A549 (cell line): ENCODE measurements at regions not wholly inside any gene's neighbourhood (a gene's known extent, or its start where the extent isn't known, plus 50 kb on each side); places are given as distances from the start of the nearest gene placed in this dataset.

Experiments
- BHLHE40 ChIP-seq: IDR thresholded peaks from 2 replicates; pipeline ENCODE4 v1.6.1; 2012; ENCODE audit warnings: low read depth, low read length, inconsistent platforms
- CBX2 ChIP-seq: fragments of 200-600 bp; sonication (generic); IDR thresholded peaks from 2 replicates; pipeline ENCODE4 v1.6.1; 2016; ENCODE audit warnings: low read depth, mild to moderate bottlenecking, borderline replicate concordance
- CBX8 ChIP-seq: fragments of 200-600 bp; sonication (generic); IDR thresholded peaks from 2 replicates; pipeline ENCODE4 v1.6.1; 2016
- EP300 ChIP-seq, 2 experiments: fragments of >200 bp; sonication (Bioruptor Twin); formaldehyde crosslinking; IDR thresholded peaks; 2 replicates in 1 of 2; 3 replicates in 1 of 2; pipeline ENCODE4 v1.6.1; 2016 to 2017
- JUN ChIP-seq, 2 experiments: fragments of >200 bp; sonication (Bioruptor Twin); formaldehyde crosslinking; IDR thresholded peaks; 2 replicates in 1 of 2; 3 replicates in 1 of 2; pipeline ENCODE4 v1.6.1; 2016 to 2017
- KDM5A ChIP-seq: fragments of 200-600 bp; sonication (generic); IDR thresholded peaks from 2 replicates; pipeline ENCODE4 v1.6.1; 2016; ENCODE audit warnings: antibody characterized with exemption, mild to moderate bottlenecking
- MAFK ChIP-seq: fragments of 450-650 bp; IDR thresholded peaks from 2 replicates; pipeline ENCODE4 v1.6.1; 2014; ENCODE audit not compliant: partially characterized antibody
- POLR2A ChIP-seq: IDR thresholded peaks from 2 replicates; pipeline ENCODE4 v1.6.1; 2012; ENCODE audit warnings: mild to moderate bottlenecking, low read length
- RAD21 ChIP-seq, 2 experiments: fragments of >200 bp in 1 of 2; sonication (Bioruptor Twin) in 1 of 2; formaldehyde crosslinking in 1 of 2; IDR thresholded peaks in 1 of 2; conservative IDR thresholded peaks in 1 of 2; 2 replicates in 1 of 2; 3 replicates in 1 of 2; pipeline ENCODE4 v1.6.1; 2012 to 2018; ENCODE audit warnings: inconsistent platforms in 1 of 2
- TF ChIP-seq, protein P1 (sequence below): fragments of >200 bp; sonication (Bioruptor Twin); formaldehyde crosslinking; IDR thresholded peaks from 3 replicates; pipeline ENCODE4 v1.5.1; 2016
- TF ChIP-seq, protein P2 (sequence below): IDR thresholded peaks from 2 replicates; pipeline ENCODE4 v1.6.1; 2012
- TF ChIP-seq, protein P3 (sequence below): fragments of 200-600 bp; sonication (generic); IDR thresholded peaks from 2 replicates; pipeline ENCODE4 v1.6.1; 2016; ENCODE audit warnings: antibody characterized with exemption, mild to moderate bottlenecking, moderate library complexity

DNA sequence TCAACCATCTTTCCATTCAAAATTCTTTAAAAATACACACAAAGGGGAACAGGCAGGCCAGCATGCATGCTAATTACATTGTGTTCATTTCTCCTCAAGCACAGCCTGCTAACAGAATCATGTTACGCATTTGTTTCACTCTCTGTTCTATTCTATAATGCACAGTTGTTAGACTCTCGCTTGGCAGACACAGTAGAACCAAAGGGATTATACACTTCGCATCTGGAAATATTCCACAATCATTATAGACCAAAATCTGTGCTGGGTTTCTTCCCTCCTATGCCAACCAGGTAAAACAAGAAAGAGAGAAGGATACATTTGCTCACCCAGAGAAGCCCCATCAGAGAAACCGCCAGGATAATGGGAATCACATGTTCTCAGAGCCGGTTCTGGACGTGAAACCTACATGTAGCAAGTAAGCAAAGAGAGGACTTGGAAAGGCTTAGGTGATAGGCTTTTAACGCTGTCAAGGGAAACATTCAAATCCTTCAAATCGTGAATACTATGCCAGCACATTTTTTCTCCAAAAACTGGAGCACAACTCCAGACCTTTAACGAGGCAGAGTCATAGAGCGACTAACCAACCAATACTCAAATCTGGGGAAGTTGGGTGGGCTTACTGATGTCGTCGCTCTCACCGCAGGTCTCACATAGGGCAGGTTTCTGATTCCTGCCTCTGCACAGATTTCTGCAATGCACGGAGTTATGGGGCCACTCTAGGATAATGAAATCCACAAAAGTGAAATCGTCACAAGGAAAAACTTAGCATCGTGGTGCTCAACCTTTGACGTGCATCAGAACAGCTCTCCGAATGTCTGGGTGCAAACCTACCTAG is 380.5 kb upstream of the AUTS2 start:
- TF ChIP-seq, protein P1, sequence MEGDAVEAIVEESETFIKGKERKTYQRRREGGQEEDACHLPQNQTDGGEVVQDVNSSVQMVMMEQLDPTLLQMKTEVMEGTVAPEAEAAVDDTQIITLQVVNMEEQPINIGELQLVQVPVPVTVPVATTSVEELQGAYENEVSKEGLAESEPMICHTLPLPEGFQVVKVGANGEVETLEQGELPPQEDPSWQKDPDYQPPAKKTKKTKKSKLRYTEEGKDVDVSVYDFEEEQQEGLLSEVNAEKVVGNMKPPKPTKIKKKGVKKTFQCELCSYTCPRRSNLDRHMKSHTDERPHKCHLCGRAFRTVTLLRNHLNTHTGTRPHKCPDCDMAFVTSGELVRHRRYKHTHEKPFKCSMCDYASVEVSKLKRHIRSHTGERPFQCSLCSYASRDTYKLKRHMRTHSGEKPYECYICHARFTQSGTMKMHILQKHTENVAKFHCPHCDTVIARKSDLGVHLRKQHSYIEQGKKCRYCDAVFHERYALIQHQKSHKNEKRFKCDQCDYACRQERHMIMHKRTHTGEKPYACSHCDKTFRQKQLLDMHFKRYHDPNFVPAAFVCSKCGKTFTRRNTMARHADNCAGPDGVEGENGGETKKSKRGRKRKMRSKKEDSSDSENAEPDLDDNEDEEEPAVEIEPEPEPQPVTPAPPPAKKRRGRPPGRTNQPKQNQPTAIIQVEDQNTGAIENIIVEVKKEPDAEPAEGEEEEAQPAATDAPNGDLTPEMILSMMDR = no peak
- TF ChIP-seq, protein P2, sequence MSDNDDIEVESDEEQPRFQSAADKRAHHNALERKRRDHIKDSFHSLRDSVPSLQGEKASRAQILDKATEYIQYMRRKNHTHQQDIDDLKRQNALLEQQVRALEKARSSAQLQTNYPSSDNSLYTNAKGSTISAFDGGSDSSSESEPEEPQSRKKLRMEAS = no peak
- TF ChIP-seq JUN (IDR thresholded peaks at IDR 0.05) (no peak), EP300 (IDR thresholded peaks at IDR 0.05) (no peak), MAFK (no peak), KDM5A (no peak), BHLHE40 (no peak), CBX2 (no peak), RAD21 (conservative IDR thresholded peaks at IDR 0.05 in 1 of 2, IDR thresholded peaks at IDR 0.05 in 1 of 2) (no peak), CBX8 (no peak), POLR2A (no peak)
- TF ChIP-seq, protein P3, sequence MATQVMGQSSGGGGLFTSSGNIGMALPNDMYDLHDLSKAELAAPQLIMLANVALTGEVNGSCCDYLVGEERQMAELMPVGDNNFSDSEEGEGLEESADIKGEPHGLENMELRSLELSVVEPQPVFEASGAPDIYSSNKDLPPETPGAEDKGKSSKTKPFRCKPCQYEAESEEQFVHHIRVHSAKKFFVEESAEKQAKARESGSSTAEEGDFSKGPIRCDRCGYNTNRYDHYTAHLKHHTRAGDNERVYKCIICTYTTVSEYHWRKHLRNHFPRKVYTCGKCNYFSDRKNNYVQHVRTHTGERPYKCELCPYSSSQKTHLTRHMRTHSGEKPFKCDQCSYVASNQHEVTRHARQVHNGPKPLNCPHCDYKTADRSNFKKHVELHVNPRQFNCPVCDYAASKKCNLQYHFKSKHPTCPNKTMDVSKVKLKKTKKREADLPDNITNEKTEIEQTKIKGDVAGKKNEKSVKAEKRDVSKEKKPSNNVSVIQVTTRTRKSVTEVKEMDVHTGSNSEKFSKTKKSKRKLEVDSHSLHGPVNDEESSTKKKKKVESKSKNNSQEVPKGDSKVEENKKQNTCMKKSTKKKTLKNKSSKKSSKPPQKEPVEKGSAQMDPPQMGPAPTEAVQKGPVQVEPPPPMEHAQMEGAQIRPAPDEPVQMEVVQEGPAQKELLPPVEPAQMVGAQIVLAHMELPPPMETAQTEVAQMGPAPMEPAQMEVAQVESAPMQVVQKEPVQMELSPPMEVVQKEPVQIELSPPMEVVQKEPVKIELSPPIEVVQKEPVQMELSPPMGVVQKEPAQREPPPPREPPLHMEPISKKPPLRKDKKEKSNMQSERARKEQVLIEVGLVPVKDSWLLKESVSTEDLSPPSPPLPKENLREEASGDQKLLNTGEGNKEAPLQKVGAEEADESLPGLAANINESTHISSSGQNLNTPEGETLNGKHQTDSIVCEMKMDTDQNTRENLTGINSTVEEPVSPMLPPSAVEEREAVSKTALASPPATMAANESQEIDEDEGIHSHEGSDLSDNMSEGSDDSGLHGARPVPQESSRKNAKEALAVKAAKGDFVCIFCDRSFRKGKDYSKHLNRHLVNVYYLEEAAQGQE = no peak
